ENCODE measurements at regions not wholly inside any gene's neighbourhood (a gene's known extent, or its start where the extent isn't known, plus 50 kb on each side); places are given as distances from the start of the nearest gene placed in this dataset.

DNA sequence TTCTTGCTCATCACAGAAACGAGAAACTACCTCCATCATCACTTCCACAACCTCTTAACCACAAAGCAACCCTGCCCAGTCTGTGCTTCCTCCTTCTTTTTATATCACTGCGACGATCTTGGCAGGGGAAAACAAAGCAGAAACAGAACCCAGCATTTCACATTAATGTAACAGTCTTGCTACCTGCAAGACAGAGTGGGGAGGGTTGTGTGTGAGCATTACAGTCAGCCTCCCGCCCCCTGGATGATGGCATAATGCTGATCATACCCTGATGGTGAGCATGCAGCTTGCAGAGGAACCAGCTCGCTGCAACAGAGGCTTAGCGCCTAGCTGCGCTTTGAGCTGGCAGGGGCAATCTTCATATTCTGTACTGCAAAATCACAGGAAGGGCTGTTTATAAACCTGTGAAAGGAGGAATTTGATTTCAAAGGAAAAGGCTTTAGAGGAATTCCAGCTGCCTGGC is 376.1 kb downstream of the IRS1 start:
- peak; percentile 75 to 88 for DNase-seq (ENCODE audit: low read depth in 1 of 2, low spot score in 1 of 2)
- Histone ChIP-seq H3K27me3 (ENCODE audit: insufficient read depth, poor library complexity, severe bottlenecking) (no peaks in the 10 kb centered on the region), H3K4me3 (replicated peaks; ENCODE audit: insufficient read depth, low read length) (no peak overlapping the region), H3K27ac (replicated peaks) (no peak overlapping the region)
- TF ChIP-seq, protein P1, sequence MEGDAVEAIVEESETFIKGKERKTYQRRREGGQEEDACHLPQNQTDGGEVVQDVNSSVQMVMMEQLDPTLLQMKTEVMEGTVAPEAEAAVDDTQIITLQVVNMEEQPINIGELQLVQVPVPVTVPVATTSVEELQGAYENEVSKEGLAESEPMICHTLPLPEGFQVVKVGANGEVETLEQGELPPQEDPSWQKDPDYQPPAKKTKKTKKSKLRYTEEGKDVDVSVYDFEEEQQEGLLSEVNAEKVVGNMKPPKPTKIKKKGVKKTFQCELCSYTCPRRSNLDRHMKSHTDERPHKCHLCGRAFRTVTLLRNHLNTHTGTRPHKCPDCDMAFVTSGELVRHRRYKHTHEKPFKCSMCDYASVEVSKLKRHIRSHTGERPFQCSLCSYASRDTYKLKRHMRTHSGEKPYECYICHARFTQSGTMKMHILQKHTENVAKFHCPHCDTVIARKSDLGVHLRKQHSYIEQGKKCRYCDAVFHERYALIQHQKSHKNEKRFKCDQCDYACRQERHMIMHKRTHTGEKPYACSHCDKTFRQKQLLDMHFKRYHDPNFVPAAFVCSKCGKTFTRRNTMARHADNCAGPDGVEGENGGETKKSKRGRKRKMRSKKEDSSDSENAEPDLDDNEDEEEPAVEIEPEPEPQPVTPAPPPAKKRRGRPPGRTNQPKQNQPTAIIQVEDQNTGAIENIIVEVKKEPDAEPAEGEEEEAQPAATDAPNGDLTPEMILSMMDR (IDR thresholded peaks at IDR 0.05; ENCODE audit: insufficient read depth, low read length), result no peak
- peak; percentile 59; the same call in 1 of the 2 replicates for TF ChIP-seq SPI1 (IDR thresholded peaks at IDR 0.05; ENCODE audit: borderline replicate concordance, low read depth)
- TF ChIP-seq POLR2AphosphoS5 (IDR thresholded peaks at IDR 0.05; ENCODE audit: low read depth), result 0 out of 2 replicates have a peak, but pooled peaks have one; percentile 23
- TF ChIP-seq, protein P2, sequence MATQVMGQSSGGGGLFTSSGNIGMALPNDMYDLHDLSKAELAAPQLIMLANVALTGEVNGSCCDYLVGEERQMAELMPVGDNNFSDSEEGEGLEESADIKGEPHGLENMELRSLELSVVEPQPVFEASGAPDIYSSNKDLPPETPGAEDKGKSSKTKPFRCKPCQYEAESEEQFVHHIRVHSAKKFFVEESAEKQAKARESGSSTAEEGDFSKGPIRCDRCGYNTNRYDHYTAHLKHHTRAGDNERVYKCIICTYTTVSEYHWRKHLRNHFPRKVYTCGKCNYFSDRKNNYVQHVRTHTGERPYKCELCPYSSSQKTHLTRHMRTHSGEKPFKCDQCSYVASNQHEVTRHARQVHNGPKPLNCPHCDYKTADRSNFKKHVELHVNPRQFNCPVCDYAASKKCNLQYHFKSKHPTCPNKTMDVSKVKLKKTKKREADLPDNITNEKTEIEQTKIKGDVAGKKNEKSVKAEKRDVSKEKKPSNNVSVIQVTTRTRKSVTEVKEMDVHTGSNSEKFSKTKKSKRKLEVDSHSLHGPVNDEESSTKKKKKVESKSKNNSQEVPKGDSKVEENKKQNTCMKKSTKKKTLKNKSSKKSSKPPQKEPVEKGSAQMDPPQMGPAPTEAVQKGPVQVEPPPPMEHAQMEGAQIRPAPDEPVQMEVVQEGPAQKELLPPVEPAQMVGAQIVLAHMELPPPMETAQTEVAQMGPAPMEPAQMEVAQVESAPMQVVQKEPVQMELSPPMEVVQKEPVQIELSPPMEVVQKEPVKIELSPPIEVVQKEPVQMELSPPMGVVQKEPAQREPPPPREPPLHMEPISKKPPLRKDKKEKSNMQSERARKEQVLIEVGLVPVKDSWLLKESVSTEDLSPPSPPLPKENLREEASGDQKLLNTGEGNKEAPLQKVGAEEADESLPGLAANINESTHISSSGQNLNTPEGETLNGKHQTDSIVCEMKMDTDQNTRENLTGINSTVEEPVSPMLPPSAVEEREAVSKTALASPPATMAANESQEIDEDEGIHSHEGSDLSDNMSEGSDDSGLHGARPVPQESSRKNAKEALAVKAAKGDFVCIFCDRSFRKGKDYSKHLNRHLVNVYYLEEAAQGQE (IDR thresholded peaks at IDR 0.05; ENCODE audit: insufficient replicate concordance, low read depth), result no peak

DNA sequence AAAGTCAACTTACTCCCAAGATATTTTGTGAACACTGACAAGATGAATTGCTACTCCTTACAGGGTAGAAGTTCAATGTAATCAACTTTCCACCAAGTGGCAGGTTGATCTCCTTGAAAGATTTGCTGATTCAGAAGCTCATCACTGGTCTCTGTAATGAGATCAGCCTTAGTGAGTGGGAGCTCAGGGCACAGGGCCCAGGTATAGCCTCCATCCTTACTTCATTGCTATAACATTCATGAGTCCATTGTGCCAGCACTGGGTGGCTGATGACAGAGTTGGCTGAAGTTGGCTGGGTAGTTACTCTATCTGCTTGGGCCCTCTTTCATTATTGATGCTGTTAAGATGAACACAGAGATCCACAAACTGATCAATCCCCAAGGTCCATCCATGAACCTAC is 379.0 kb downstream of the IRS1 start:
- H3K27ac ChIP-seq (replicated peaks), result no peak overlapping the region
- H3K4me3 ChIP-seq (replicated peaks; ENCODE audit: insufficient read depth, low read length), result no peak overlapping the region
- TF ChIP-seq, protein P1 (IDR thresholded peaks at IDR 0.05; ENCODE audit: insufficient read depth, low read length), result no peak
- TF ChIP-seq GABPA (IDR thresholded peaks at IDR 0.05; ENCODE audit: low read depth), result no peak
- no peak for TF ChIP-seq POLR2AphosphoS5 (IDR thresholded peaks at IDR 0.05; ENCODE audit: low read depth)
- no peak for TF ChIP-seq SPI1 (IDR thresholded peaks at IDR 0.05; ENCODE audit: borderline replicate concordance, low read depth)
- DNase-seq (ENCODE audit: low read depth in 1 of 2, low spot score in 1 of 2), result no peak
- no peaks in the 10 kb centered on the region for H3K27me3 ChIP-seq (ENCODE audit: insufficient read depth, poor library complexity, severe bottlenecking)

DNA sequence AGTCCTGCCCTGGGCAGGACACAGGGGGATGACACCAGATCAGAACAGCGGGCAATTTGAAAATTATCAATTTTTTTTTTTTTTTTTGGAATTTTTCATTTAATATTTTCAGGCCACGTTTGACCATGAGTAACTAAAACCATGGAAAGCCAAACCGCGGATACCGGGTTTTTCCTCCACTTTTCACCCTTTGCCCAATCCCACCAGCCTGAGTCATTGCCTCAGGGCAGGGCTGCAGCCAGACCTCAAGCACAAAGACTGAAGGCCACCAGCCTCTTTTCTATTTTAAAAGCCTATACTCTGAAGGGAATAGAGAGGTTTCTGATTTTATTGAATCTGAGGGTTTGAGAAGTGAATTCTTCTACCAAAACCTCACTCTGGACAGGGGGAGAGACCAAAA is 381.1 kb downstream of the IRS1 start:
- H3K4me3 ChIP-seq (replicated peaks; ENCODE audit: insufficient read depth, low read length), result no peak overlapping the region
- H3K27me3 ChIP-seq (ENCODE audit: insufficient read depth, poor library complexity, severe bottlenecking), result no peaks in the 10 kb centered on the region
- no peak for DNase-seq (ENCODE audit: low read depth in 1 of 2, low spot score in 1 of 2)
- TF ChIP-seq, protein P1 (IDR thresholded peaks at IDR 0.05; ENCODE audit: insufficient read depth, low read length), result no peak
- no peak for TF ChIP-seq POLR2AphosphoS5 (IDR thresholded peaks at IDR 0.05; ENCODE audit: low read depth)
- no peak overlapping the region for H3K27ac ChIP-seq (replicated peaks)

DNA sequence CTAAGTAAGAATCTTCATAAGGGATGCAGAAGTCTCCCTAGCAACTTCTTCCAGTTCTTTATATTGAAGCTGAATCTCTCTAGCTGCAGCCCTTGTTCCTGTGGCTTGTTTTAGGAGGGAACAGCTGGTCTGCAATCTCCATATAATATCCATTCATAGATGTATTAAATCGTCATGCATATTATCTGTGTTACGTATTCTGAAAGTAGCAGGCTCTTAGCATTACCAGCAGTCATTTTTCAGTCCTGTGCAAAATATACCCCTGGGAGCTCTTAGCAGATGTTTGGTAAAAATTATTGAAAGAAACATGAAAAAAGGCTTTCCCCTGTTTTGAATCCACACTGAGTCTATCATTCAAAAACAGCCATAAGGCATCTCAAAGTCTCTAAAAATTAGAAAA is 385.3 kb downstream of the IRS1 start:
- TF ChIP-seq, protein P2 (IDR thresholded peaks at IDR 0.05; ENCODE audit: insufficient replicate concordance, low read depth), result no peak
- TF ChIP-seq SPI1 (IDR thresholded peaks at IDR 0.05; ENCODE audit: borderline replicate concordance, low read depth) (no peak), POLR2AphosphoS5 (IDR thresholded peaks at IDR 0.05; ENCODE audit: low read depth) (no peak), GABPA (IDR thresholded peaks at IDR 0.05; ENCODE audit: low read depth) (no peak)
- TF ChIP-seq, protein P1 (IDR thresholded peaks at IDR 0.05; ENCODE audit: insufficient read depth, low read length), result no peak
- DNase-seq (ENCODE audit: low read depth in 1 of 2, low spot score in 1 of 2), result no peak
- no peaks in the 10 kb centered on the region for H3K27me3 ChIP-seq (ENCODE audit: insufficient read depth, poor library complexity, severe bottlenecking)

More for the DNA sequence above, 385.3 kb downstream of the IRS1 start:
- Histone ChIP-seq H3K27ac (replicated peaks) (no peak overlapping the region), H3K4me3 (replicated peaks; ENCODE audit: insufficient read depth, low read length) (no peak overlapping the region)
